ENCODE measurements at regions not wholly inside any gene's neighbourhood (a gene's known extent, or its start where the extent isn't known, plus 50 kb on each side); places are given as distances from the start of the nearest gene placed in this dataset.

- TF ChIP-seq CTCF (IDR thresholded peaks at IDR 0.05) (no peak), POLR2A (IDR thresholded peaks at IDR 0.05) (no peak)
These were observed 128.1 kb downstream of the TEX29 start for GRCh38 chr13:111448504-111448903.
